ENCODE measurements at regions not wholly inside any gene's neighbourhood (a gene's known extent, or its start where the extent isn't known, plus 50 kb on each side); places are given as distances from the start of the nearest gene placed in this dataset.

DNA sequence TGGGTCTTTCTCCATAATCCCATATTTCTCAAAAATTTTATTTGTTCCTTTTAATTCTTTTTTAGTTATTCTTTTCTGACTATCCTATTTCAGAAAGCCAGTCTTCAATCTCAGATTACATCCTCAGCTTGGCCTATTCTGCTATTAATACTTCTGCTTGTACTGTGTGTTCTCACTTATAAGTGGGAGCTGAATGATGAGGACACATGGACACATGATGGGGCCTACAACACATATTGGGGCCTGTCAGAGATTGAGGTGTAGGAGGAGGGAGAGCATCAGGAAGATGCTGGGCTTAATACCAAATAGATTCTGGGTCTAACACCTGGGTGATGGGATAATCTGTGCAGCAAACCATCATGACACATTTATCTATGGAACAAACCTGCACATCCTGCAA lies 82.3 kb downstream of the MAGEE1 start:
- TF ChIP-seq POLR2AphosphoS5 (IDR thresholded peaks at IDR 0.05; ENCODE audit: borderline replicate concordance, low read depth, low read length) (no peak), EZH2 (IDR thresholded peaks at IDR 0.05) (no peak)

Data from SK-N-MC (cell line).